HepG2 (cell line): ENCODE measurements at regions not wholly inside any gene's neighbourhood (a gene's known extent, or its start where the extent isn't known, plus 50 kb on each side); places are given as distances from the start of the nearest gene placed in this dataset.

ENCODE experiments used
- ATAC-seq: fragments of 200-7000 bp; cut with Tn5 transposase; 3 replicates; pipeline ENCODE4 v1.9.1; 2020; ENCODE audit warnings: mild to moderate bottlenecking, moderate library complexity
- BruUV-seq: library from RNA; stranded (reverse); fragments of 400-500 nt; replicated peaks from 2 replicates; lab custom pipeline; 2021; lab: Mats Ljungman, UMichigan
- CTCF ChIA-PET: fragments of 300-600 bp; formaldehyde crosslinking; extraction: SDS; loops from one replicate; lab custom pipeline; 2021; ENCODE audit warnings: low total read pairs, inconsistent platforms, low intra/inter-chr PET ratio; lab: Yijun Ruan, JAX
- POLR2A ChIA-PET: fragments of 350-600 bp; sonication (Branson Sonifier 250); formaldehyde crosslinking; loops from one replicate; lab custom pipeline; 2020; ENCODE audit warnings: antibody characterized with exemption, inconsistent platforms; lab: Yijun Ruan, JAX
- DNase-seq: peaks from one replicate; pipeline ENCODE4 v3.0.0-alpha.2; 2015; ENCODE audit warnings: low spot score
- FAIRE-seq: peaks from 3 replicates; lab custom pipeline; 2011; peaks lifted over from hg19 to GRCh38; lab: Jason Lieb, UNC
- H2AFZ ChIP-seq: one replicate; pipeline ENCODE4 v1.6.1; 2011; ENCODE audit warnings: low read length, inconsistent platforms
- H3K27ac ChIP-seq: fragments of 300-600 bp; 3 replicates; pipeline ENCODE4 v1.8.0; 2011; ENCODE audit warnings: mixed run types, mild to moderate bottlenecking, mixed read lengths, low read length, inconsistent platforms; ENCODE audit not compliant: insufficient read depth; ENCODE audit errors: extremely low read length
- H3K27me3 ChIP-seq, 2 experiments: fragments of 200-600 bp in 1 of 2; 2 replicates in 1 of 2; 3 replicates in 1 of 2; pipeline versions ENCODE4 v1.6.0 to v1.8.0; 2011; ENCODE audit warnings: low read length in 2 of 2, mild to moderate bottlenecking in 2 of 2, moderate library complexity in 2 of 2, inconsistent platforms in 1 of 2; ENCODE audit not compliant: insufficient read depth in 2 of 2, control insufficient read depth in 1 of 2
- H3K36me3 ChIP-seq, 2 experiments: fragments of 200-600 bp in 1 of 2; replicated peaks in 1 of 2; 2 replicates in 1 of 2; 3 replicates in 1 of 2; pipeline versions ENCODE4 v1.5.1 to v1.8.0; 2011; ENCODE audit warnings: low read length in 2 of 2, inconsistent platforms in 1 of 2; ENCODE audit not compliant: insufficient read depth in 2 of 2, control insufficient read depth in 1 of 2
- H3K4me1 ChIP-seq: 2 replicates; pipeline ENCODE4 v1.5.1; 2012; ENCODE audit warnings: low read length, inconsistent platforms; ENCODE audit not compliant: insufficient read depth
- H3K4me2 ChIP-seq: 2 replicates; pipeline ENCODE4 v1.6.0; 2011; ENCODE audit warnings: low read depth, low read length, inconsistent platforms
- H3K4me3 ChIP-seq, 3 experiments: fragments of 200-600 bp in 1 of 3; sonication (generic), shearing (Covaris generic) in 1 of 3; replicated peaks in 1 of 3; 2 replicates each; pipeline ENCODE4 v1.5.1; 2011 to 2016; ENCODE audit warnings: low read length in 3 of 3, inconsistent platforms in 2 of 3, low read depth in 2 of 3, mild to moderate bottlenecking in 2 of 3, control low read depth in 1 of 3, mixed read lengths in 1 of 3; ENCODE audit not compliant: insufficient read depth in 1 of 3
- H3K79me2 ChIP-seq: one replicate; pipeline ENCODE4 v1.6.1; 2011; ENCODE audit warnings: low read length, inconsistent platforms; ENCODE audit not compliant: insufficient read depth
- H3K9ac ChIP-seq: 2 replicates; pipeline ENCODE4 v1.6.0; 2011; ENCODE audit warnings: mild to moderate bottlenecking, low read depth, low read length, inconsistent platforms; ENCODE audit not compliant: insufficient read depth
- H3K9me3 ChIP-seq: 2 replicates; pipeline ENCODE4 v1.5.1; 2012; ENCODE audit warnings: mild to moderate bottlenecking, low read length
- H4K20me1 ChIP-seq: 2 replicates; pipeline ENCODE4 v1.6.0; 2011; ENCODE audit warnings: inconsistent platforms, mild to moderate bottlenecking, low read length, moderate library complexity; ENCODE audit not compliant: insufficient read depth
- ARNT ChIP-seq: fragments of 450-650 bp; IDR thresholded peaks from 2 replicates; pipeline ENCODE4 v1.6.1; 2017
- ELF4 ChIP-seq: sonication (generic); formaldehyde crosslinking; IDR thresholded peaks from 2 replicates; pipeline ENCODE4 v1.5.0; 2020; ENCODE audit warnings: missing genetic modification reagents, mild to moderate bottlenecking, moderate library complexity, borderline replicate concordance
- MIER2 ChIP-seq: IDR thresholded peaks from 2 replicates; pipeline ENCODE4 v1.6.1; 2016; ENCODE audit warnings: missing biosample characterization, missing genetic modification reagents
- MIER3 ChIP-seq: IDR thresholded peaks from 2 replicates; pipeline ENCODE4 v1.6.1; 2016; ENCODE audit warnings: missing compliant biosample characterization, borderline replicate concordance
- PAXIP1 ChIP-seq: sonication (generic); formaldehyde crosslinking; conservative IDR thresholded peaks from 2 replicates; pipeline ENCODE4 v1.4.0; 2020; ENCODE audit warnings: mild to moderate bottlenecking, missing genetic modification reagents, moderate library complexity
- REST ChIP-seq, 2 experiments: IDR thresholded peaks; 2 replicates each; pipeline ENCODE4 v1.6.1; 2011 to 2012; ENCODE audit warnings: low read length in 2 of 2, borderline replicate concordance in 1 of 2, low read depth in 1 of 2, mild to moderate bottlenecking in 1 of 2, moderate library complexity in 1 of 2
- SAP130 ChIP-seq: IDR thresholded peaks from 2 replicates; pipeline ENCODE4 v1.6.1; 2016; ENCODE audit warnings: low read depth
- SP4 ChIP-seq: sonication (generic); formaldehyde crosslinking; IDR thresholded peaks from 2 replicates; pipeline ENCODE4 v1.8.1; 2023; ENCODE audit warnings: mild to moderate bottlenecking, missing genetic modification reagents
- ZNF766 ChIP-seq: sonication (generic); formaldehyde crosslinking; IDR thresholded peaks from 2 replicates; pipeline ENCODE4 v1.5.0; 2020; ENCODE audit warnings: missing genetic modification reagents, borderline replicate concordance
- WGBS: methylation state at CpG from one replicate; pipeline ENCODE4 v1.1.6; 2017; ENCODE audit warnings: low lambda C conversion rate; 5-methylcytosine and 5-hydroxymethylcytosine counted together
- in situ Hi-C: cut with HindIII; loops from 2 replicates; pipeline ENCODE4 v1.10.0; 2017; ENCODE audit warnings: low pct_unique_long_range_greater_than_20kb; ENCODE audit not compliant: extremely low pct_ligation_motif_present
- intact Hi-C: fragments of 100-400 bp; cut with micrococcal nuclease; formaldehyde crosslinking; loops from one replicate; pipeline ENCODE4 v1.10.0; 2022; ENCODE audit not compliant: unreplicated experiment

- H4K20me1 ChIP-seq: no peaks in the 10 kb centered on the region
- POLR2A ChIA-PET: no interaction called here
- FAIRE-seq (no peak), ATAC-seq (peak; percentile 73), DNase-seq (no peak)
- WGBS: 0% methylated on average over 5 of the region's 5 CpGs
- intact Hi-C loops (no loop called here), in situ Hi-C loops (no loop called here)
- H3K4me1 ChIP-seq: peaks cover 9% of the 10 kb centered on the region
- peaks cover 4 to 51% of the 10 kb centered on the region in 2 experiments for H3K27me3 ChIP-seq
- no peaks in the 10 kb centered on the region for H3K9me3 ChIP-seq
- H2AFZ ChIP-seq: no peak overlapping the region
- TF ChIP-seq MIER2: peak; percentile 93
- TF ChIP-seq ZNF766 (CRISPR knock-in tag): no peak
- TF ChIP-seq ELF4 (CRISPR knock-in tag): no peak
- TF ChIP-seq REST (IDR thresholded peaks at IDR 0.05; ENCODE audit: borderline replicate concordance in 1 of 2, low read depth in 1 of 2, low read length in 2 of 2): peak; percentile 77 to 93
- TF ChIP-seq SAP130: peak; percentile 45
- no peak for TF ChIP-seq PAXIP1 (CRISPR knock-in tag)
- no peak for TF ChIP-seq SP4
- TF ChIP-seq ARNT: no peak
- no peak for TF ChIP-seq MIER3 (CRISPR knock-in tag)
- no peak overlapping the region for H3K4me3 ChIP-seq
- no peak overlapping the region for H3K9ac ChIP-seq
- no TSS peak for BruUV-seq
- H3K36me3 ChIP-seq: no peaks in the 10 kb centered on the region
- CTCF ChIA-PET: no interaction called here
- H3K79me2 ChIP-seq: no peaks in the 10 kb centered on the region
- H3K4me2 ChIP-seq: no peak overlapping the region
- H3K27ac ChIP-seq: no peak overlapping the region
These were observed 128.4 kb upstream of the NCOR2 start for GRCh38 chr12:124695861-124696260.
